B cell (primary cell): ENCODE measurements at regions not wholly inside any gene's neighbourhood (a gene's known extent, or its start where the extent isn't known, plus 50 kb on each side); places are given as distances from the start of the nearest gene placed in this dataset.

Source experiments
- ATAC-seq: fragments of 200-7000 bp; cut with Tn5 transposase; one replicate; pipeline ENCODE4 v1.10.0; 2021; ENCODE audit warnings: low read depth, mild to moderate bottlenecking, moderate number of reproducible peaks, moderate library complexity
- CTCF ChIA-PET: fragments of 350-600 bp; sonication (Branson Sonifier 250); formaldehyde crosslinking; loops from one replicate; lab custom pipeline; 2021; ENCODE audit warnings: antibody characterized with exemption, inconsistent platforms; lab: Charles Lee
- POLR2A ChIA-PET: fragments of 350-600 bp; sonication (Branson Sonifier 250); formaldehyde crosslinking; loops from one replicate; lab custom pipeline; 2021; ENCODE audit warnings: antibody characterized with exemption; lab: Charles Lee
- DNase-seq: peaks from one replicate; pipeline ENCODE4 v3.0.0; 2013
- H2AFZ ChIP-seq: 2 replicates; pipeline ENCODE4 v1.6.1; 2012; ENCODE audit warnings: mild to moderate bottlenecking, low read depth, low read length; ENCODE audit not compliant: insufficient read depth, poor library complexity, severe bottlenecking
- H3K27ac ChIP-seq, 2 donors: 1 replicate in 1 of 2; 2 replicates in 1 of 2; pipeline ENCODE4 v1.5.1; 2012 to 2013; ENCODE audit warnings: low read length in 2 of 2, mild to moderate bottlenecking in 2 of 2, moderate library complexity in 1 of 2
- H3K27me3 ChIP-seq, 4 experiments: fragments of 200-600 bp in 1 of 4; sonication (generic) in 1 of 4; replicated peaks in 1 of 4; 1 replicate in 2 of 4; 2 replicates in 2 of 4; pipeline versions ENCODE4 v1.6.1 to v1.7.0; 2013 to 2016; ENCODE audit warnings: low read length in 3 of 4, mild to moderate bottlenecking in 2 of 4, mixed read lengths in 1 of 4, moderate library complexity in 1 of 4; ENCODE audit not compliant: insufficient read depth in 4 of 4, control insufficient read depth in 3 of 4; ENCODE audit errors: control extremely low read depth in 1 of 4
- H3K36me3 ChIP-seq, 2 experiments: replicated peaks in 1 of 2; 1 replicate in 1 of 2; 2 replicates in 1 of 2; pipeline versions ENCODE4 v1.6.1 to v1.7.1; 2013; ENCODE audit warnings: low read length in 1 of 2; ENCODE audit not compliant: insufficient read depth in 2 of 2, control insufficient read depth in 1 of 2; ENCODE audit errors: control extremely low read depth in 1 of 2, extremely low read depth in 1 of 2
- H3K4me1 ChIP-seq, 2 donors: fragments of 200-600 bp in 1 of 2; sonication (generic) in 1 of 2; 1 replicate in 1 of 2; 2 replicates in 1 of 2; pipeline versions ENCODE4 v1.5.1 to v1.6.1; 2013 to 2017; ENCODE audit warnings: low read length in 2 of 2; ENCODE audit not compliant: control insufficient read depth in 2 of 2, insufficient read depth in 2 of 2
- H3K4me2 ChIP-seq: replicated peaks from 2 replicates; pipeline ENCODE3; 2012; ENCODE audit warnings: mild to moderate bottlenecking, low read depth, low read length; ENCODE audit not compliant: poor library complexity, severe bottlenecking
- H3K4me3 ChIP-seq, 5 experiments: fragments of 200-600 bp in 1 of 5; sonication (generic) in 1 of 5; 1 replicate in 3 of 5; 2 replicates in 2 of 5; pipeline versions ENCODE4 v1.5.1 to v1.7.0; 2011 to 2016; ENCODE audit warnings: low read length in 4 of 5, mild to moderate bottlenecking in 4 of 5, low read depth in 2 of 5, control low read depth in 1 of 5, moderate library complexity in 1 of 5; ENCODE audit not compliant: insufficient read depth in 1 of 5; ENCODE audit errors: control extremely low read depth in 1 of 5, extremely low read depth in 1 of 5
- H3K79me2 ChIP-seq: fragments of 200-600 bp; sonication (generic); one replicate; pipeline ENCODE4 v1.6.0; 2016; ENCODE audit warnings: low read length; ENCODE audit not compliant: control insufficient read depth, insufficient read depth
- H3K9ac ChIP-seq: fragments of 200-600 bp; sonication (generic); 2 replicates; pipeline ENCODE4 v1.6.1; 2017; ENCODE audit warnings: mild to moderate bottlenecking, low read length, moderate library complexity
- H3K9me3 ChIP-seq, 3 donors: one replicate each; pipeline versions ENCODE4 v1.6.1 to v1.7.1; 2013; ENCODE audit warnings: low read length in 2 of 3; ENCODE audit not compliant: control insufficient read depth in 2 of 3, insufficient read depth in 1 of 3; ENCODE audit errors: control extremely low read depth in 1 of 3
- H4K20me1 ChIP-seq: 2 replicates; pipeline ENCODE4 v1.6.0; 2012; ENCODE audit warnings: mild to moderate bottlenecking, low read length; ENCODE audit not compliant: insufficient read depth, control insufficient read depth, poor library complexity, severe bottlenecking
- H3K27ac Mint-ChIP-seq: one replicate; pipeline ENCODE4 v1.8.0; 2021; ENCODE audit warnings: mixed read lengths
- H3K27me3 Mint-ChIP-seq: one replicate; pipeline ENCODE4 v1.8.0; 2021; ENCODE audit warnings: mixed read lengths
- H3K4me1 Mint-ChIP-seq: one replicate; pipeline ENCODE4 v1.8.0; 2021; ENCODE audit warnings: mixed read lengths
- H3K4me3 Mint-ChIP-seq: one replicate; pipeline ENCODE4 v1.8.0; 2021; ENCODE audit warnings: mixed read lengths
- H3K9me3 Mint-ChIP-seq: one replicate; pipeline ENCODE4 v1.8.0; 2022; ENCODE audit warnings: mixed read lengths; ENCODE audit not compliant: insufficient read depth
- CTCF ChIP-seq: fragments of 200-600 bp; IDR thresholded peaks from one replicate; pipeline ENCODE4 v1.8.0; 2022; ENCODE audit warnings: antibody characterized with exemption, mild to moderate bottlenecking
- EZH2 ChIP-seq: IDR thresholded peaks from 2 replicates; pipeline ENCODE4 v1.6.1; 2012; ENCODE audit warnings: borderline replicate concordance, low read depth, mild to moderate bottlenecking, moderate library complexity, low read length; ENCODE audit not compliant: insufficient read depth, poor library complexity, severe bottlenecking
- WGBS: methylation state at CpG from one replicate; pipeline ENCODE4 v1.1.5; 2013; ENCODE audit warnings: missing lambda C conversion rate; ENCODE audit not compliant: insufficient coverage; 5-methylcytosine and 5-hydroxymethylcytosine counted together
- intact Hi-C: fragments of 100-400 bp; cut with micrococcal nuclease; formaldehyde crosslinking; loops from one replicate; pipeline ENCODE4 v1.10.0; 2022

GRCh38 chr10:84696610-84697009 is 368.2 kb downstream of the CCSER2 start:
- Mint-ChIP-seq H3K27ac (no peak overlapping the region), H3K27me3 (peaks cover 5% of the 10 kb centered on the region), H3K4me3 (no peak overlapping the region), H3K9me3 (peaks cover 2% of the 10 kb centered on the region), H3K4me1 (no peaks in the 10 kb centered on the region)
- intact Hi-C loops = no loop called here
- no peaks in the 10 kb centered on the region for H3K79me2 ChIP-seq
- H2AFZ ChIP-seq = no peak overlapping the region
- WGBS = 83% methylated on average over 1 of the region's 3 CpGs
- CTCF ChIA-PET = no interaction called here
- H4K20me1 ChIP-seq = no peaks in the 10 kb centered on the region
- H3K27ac ChIP-seq = no peak overlapping the region
- H3K4me1 ChIP-seq = no peaks in the 10 kb centered on the region
- H3K9ac ChIP-seq = no peak overlapping the region
- no peaks in the 10 kb centered on the region for H3K36me3 ChIP-seq
- DNase-seq = no peak
- H3K4me2 ChIP-seq = no peak overlapping the region
- no peak for TF ChIP-seq EZH2
- no peak for TF ChIP-seq CTCF
- ATAC-seq = no peak
- H3K4me3 ChIP-seq = no peak overlapping the region
- POLR2A ChIA-PET = no interaction called here
- H3K27me3 ChIP-seq = no peaks in the 10 kb centered on the region
- peaks cover 0 to 6% (median 0%) of the 10 kb centered on the region in 3 donors for H3K9me3 ChIP-seq

- Histone ChIP-seq H3K9ac (no peak overlapping the region), H2AFZ (no peak overlapping the region), H3K27me3 (no peaks in the 10 kb centered on the region), H4K20me1 (no peaks in the 10 kb centered on the region), H3K4me2 (no peak overlapping the region), H3K36me3 (no peaks in the 10 kb centered on the region), H3K79me2 (no peaks in the 10 kb centered on the region), H3K4me3 (no peak overlapping the region), H3K4me1 (no peaks in the 10 kb centered on the region), H3K27ac (no peak overlapping the region), H3K9me3 (peaks cover 0 to 3% (median 0%) of the 10 kb centered on the region in 3 donors)
- DNase-seq = no peak
- WGBS = 78% methylated on average over 1 of the region's 1 CpG
- no peak for ATAC-seq
- peaks cover 5% of the 10 kb centered on the region for H3K27me3 Mint-ChIP-seq
- ChIA-PET CTCF (no interaction called here), POLR2A (no interaction called here)
- no peaks in the 10 kb centered on the region for H3K9me3 Mint-ChIP-seq
- H3K4me1 Mint-ChIP-seq = no peaks in the 10 kb centered on the region
- no peak overlapping the region for H3K27ac Mint-ChIP-seq
- H3K4me3 Mint-ChIP-seq = no peak overlapping the region
- intact Hi-C loops = no loop called here
- TF ChIP-seq CTCF (no peak), EZH2 (no peak)
These were observed 370.6 kb downstream of the CCSER2 start for GRCh38 chr10:84698989-84699388.
